GM12878 (cell line): ENCODE measurements at regions not wholly inside any gene's neighbourhood (a gene's known extent, or its start where the extent isn't known, plus 50 kb on each side); places are given as distances from the start of the nearest gene placed in this dataset.

Experiments used
- ATAC-seq: fragments of 200-7000 bp; cut with Tn5 transposase; 3 replicates; pipeline ENCODE4 v1.9.1; 2020; ENCODE audit warnings: mild to moderate bottlenecking, moderate library complexity
- BruUV-seq: library from RNA; stranded (reverse); fragments of 400-500 nt; replicated peaks from 2 replicates; lab custom pipeline; 2021; lab: Mats Ljungman, UMichigan
- CTCF ChIA-PET: fragments of 300-600 bp; sonication (Branson Sonifier 250); formaldehyde crosslinking; extraction: SDS; loops from one replicate; lab custom pipeline; 2021; ENCODE audit warnings: inconsistent platforms; lab: Yijun Ruan, JAX
- POLR2A ChIA-PET: fragments of 350-600 bp; formaldehyde crosslinking; extraction: SDS; loops from one replicate; lab custom pipeline; 2021; ENCODE audit warnings: inconsistent platforms; lab: Charles Lee
- RAD21 ChIA-PET: fragments of 300-600 bp; sonication (Branson Sonifier 250); formaldehyde crosslinking; loops from one replicate; lab custom pipeline; 2023; ENCODE audit warnings: antibody characterized with exemption; ENCODE audit not compliant: unreplicated experiment; lab: Charles Lee
- SMC1A ChIA-PET: fragments of 300-600 bp; sonication (Branson Sonifier 250); formaldehyde crosslinking; loops from one replicate; lab custom pipeline; 2023; ENCODE audit not compliant: unreplicated experiment, uncharacterized antibody; lab: Charles Lee
- DNase-seq: peaks from one replicate; pipeline ENCODE4 v3.0.0-alpha.2; 2011; ENCODE audit warnings: low read depth, low spot score
- FAIRE-seq: peaks from 3 replicates; lab custom pipeline; 2011; peaks lifted over from hg19 to GRCh38; lab: Jason Lieb, UNC
- H2AFZ ChIP-seq: 2 replicates; pipeline ENCODE4 v1.6.0; 2011; ENCODE audit warnings: low read depth, low read length, control low read depth; ENCODE audit not compliant: control insufficient read depth
- H3K27ac ChIP-seq: 2 replicates; pipeline ENCODE4 v1.5.1; 2011; ENCODE audit warnings: control low read depth; ENCODE audit not compliant: control insufficient read depth, insufficient read depth
- H3K27me3 ChIP-seq, 2 experiments: replicated peaks in 1 of 2; 2 replicates each; pipeline versions ENCODE4 v1.6.0 to v1.6.1; 2011; ENCODE audit warnings: low read length in 1 of 2; ENCODE audit not compliant: control insufficient read depth in 2 of 2, insufficient read depth in 2 of 2
- H3K36me3 ChIP-seq, 2 experiments: 2 replicates each; pipeline ENCODE4 v1.5.1; 2011; ENCODE audit warnings: low read length in 1 of 2; ENCODE audit not compliant: control insufficient read depth in 2 of 2, insufficient read depth in 2 of 2
- H3K4me1 ChIP-seq: 2 replicates; pipeline ENCODE4 v1.6.1; 2011; ENCODE audit warnings: mild to moderate bottlenecking, low read length, moderate library complexity, mixed read lengths; ENCODE audit not compliant: control insufficient read depth, insufficient read depth
- H3K4me2 ChIP-seq: 2 replicates; pipeline ENCODE4 v1.6.0; 2011; ENCODE audit warnings: control low read depth; ENCODE audit not compliant: control insufficient read depth, insufficient read depth
- H3K4me3 ChIP-seq: fragments of 200-600 bp; sonication (generic); 2 replicates; pipeline ENCODE4 v1.5.1; 2016
- H3K79me2 ChIP-seq: 2 replicates; pipeline ENCODE4 v1.6.0; 2011; ENCODE audit warnings: low read length; ENCODE audit not compliant: control insufficient read depth, insufficient read depth
- H3K9ac ChIP-seq: 2 replicates; pipeline ENCODE4 v1.8.0; 2011; ENCODE audit warnings: low read length, control low read depth, mixed read lengths; ENCODE audit not compliant: control insufficient read depth, insufficient read depth
- H3K9me3 ChIP-seq: replicated peaks from 3 replicates; pipeline ENCODE4 v1.5.1; 2011; ENCODE audit warnings: mild to moderate bottlenecking, low read length; ENCODE audit not compliant: control insufficient read depth, insufficient read depth
- H4K20me1 ChIP-seq: 2 replicates; pipeline ENCODE4 v1.6.0; 2011; ENCODE audit not compliant: control insufficient read depth, insufficient read depth
- ATF3 ChIP-seq: IDR thresholded peaks from 2 replicates; pipeline ENCODE4 v1.6.1; 2011; ENCODE audit warnings: low read depth, mild to moderate bottlenecking, low read length, moderate library complexity, borderline replicate concordance; ENCODE audit errors: extremely low read depth
- CBFB ChIP-seq: IDR thresholded peaks from 2 replicates; pipeline ENCODE4 v1.6.1; 2016; ENCODE audit warnings: antibody characterized with exemption, low read depth
- NFIC ChIP-seq: IDR thresholded peaks from 2 replicates; pipeline ENCODE4 v1.6.1; 2012; ENCODE audit warnings: low read depth, mild to moderate bottlenecking, inconsistent platforms, low read length, moderate library complexity
- POLR2A ChIP-seq: IDR thresholded peaks from 2 replicates; pipeline ENCODE4 v1.6.1; 2011; ENCODE audit warnings: low read depth, mild to moderate bottlenecking, low read length
- RELA ChIP-seq: fragments of 450-650 bp; IDR thresholded peaks from 2 replicates; pipeline ENCODE4 v1.8.0; 2014; ENCODE audit warnings: borderline replicate concordance; ENCODE audit not compliant: partially characterized antibody
- RUNX3 ChIP-seq: IDR thresholded peaks from 2 replicates; pipeline ENCODE4 v1.6.1; 2012; ENCODE audit warnings: low read length, inconsistent platforms
- STAT1 ChIP-seq: fragments of 450-650 bp; conservative IDR thresholded peaks from 2 replicates; pipeline ENCODE4 v1.6.1; 2014; ENCODE audit warnings: antibody characterized with exemption, mild to moderate bottlenecking
- TARDBP ChIP-seq: IDR thresholded peaks from 2 replicates; pipeline ENCODE4 v1.6.1; 2016; ENCODE audit warnings: borderline replicate concordance
- YY1 ChIP-seq: IDR thresholded peaks from 2 replicates; pipeline ENCODE4 v1.6.1; 2011; ENCODE audit warnings: low read depth, mild to moderate bottlenecking, low read length
- ZSCAN29 ChIP-seq: fragments of 450-650 bp; IDR thresholded peaks from 2 replicates; pipeline ENCODE4 v1.6.1; 2017; ENCODE audit warnings: mild to moderate bottlenecking, moderate library complexity
- ZZZ3 ChIP-seq: IDR thresholded peaks from 2 replicates; pipeline ENCODE4 v1.6.1; 2011; ENCODE audit warnings: low read depth; ENCODE audit not compliant: control insufficient read depth, insufficient read length
- WGBS: methylation state at CpG from one replicate; pipeline ENCODE4 v1.1.6; 2016; ENCODE audit warnings: low lambda C conversion rate; ENCODE audit not compliant: insufficient replicate concordance, insufficient coverage; ENCODE audit errors: missing lambda C conversion rate; 5-methylcytosine and 5-hydroxymethylcytosine counted together
- in situ Hi-C: fragments of 300-500 bp; cut with MboI; formaldehyde crosslinking; loops from 9 replicates; pipeline ENCODE4 v1.14.3; 2018; ENCODE audit warnings: mixed read lengths
- intact Hi-C: fragments of 100-400 bp; cut with micrococcal nuclease; formaldehyde crosslinking; loops from one replicate; pipeline ENCODE4 v1.14.2; 2022; ENCODE audit not compliant: unreplicated experiment
- TF ChIP-seq, protein P1 (sequence below): IDR thresholded peaks from 2 replicates; pipeline ENCODE4 v1.6.1; 2012; ENCODE audit warnings: mild to moderate bottlenecking, low read depth, low read length

DNA sequence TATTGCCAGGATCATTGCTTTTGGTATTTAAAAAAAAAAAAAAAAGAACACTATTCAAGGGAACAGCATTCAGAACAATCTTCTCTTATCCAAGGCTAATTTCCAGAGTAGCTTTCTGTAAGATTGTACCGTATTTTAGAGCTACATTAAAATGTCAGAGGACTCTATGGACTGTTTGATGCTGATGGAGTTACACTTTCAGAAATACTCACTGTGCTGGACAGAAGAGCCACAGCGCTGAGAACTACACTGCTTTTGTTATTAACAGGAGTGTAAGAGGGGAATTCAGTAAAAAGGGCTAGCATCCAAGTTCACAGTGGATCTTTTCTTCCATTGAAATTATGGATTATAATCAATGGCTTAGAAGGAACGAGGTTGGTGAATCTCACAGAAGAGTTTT is 247.7 kb downstream of the AHR start:
- H3K4me3 ChIP-seq, result no peak overlapping the region
- intact Hi-C loops (loop anchor here (5.0 kb wide), 1 partner anchor 564 kb away; no protein-coding TSS in a partner anchor), in situ Hi-C loops (no loop called here)
- ATAC-seq (no peak), FAIRE-seq (no peak), DNase-seq (no peak)
- no peaks in the 10 kb centered on the region for H3K79me2 ChIP-seq
- SMC1A ChIA-PET, result interaction anchor here (1.0 to 1.1 kb wide), 2 partner anchors 74 to 244 kb away, joined by 3 read pairs; no protein-coding TSS in a partner anchor
- no peaks in the 10 kb centered on the region for H3K9me3 ChIP-seq
- no peak overlapping the region for H3K27ac ChIP-seq
- RAD21 ChIA-PET, result no interaction called here
- POLR2A ChIA-PET, result no interaction called here
- H3K27me3 ChIP-seq, result no peaks in the 10 kb centered on the region
- H3K4me2 ChIP-seq, result no peak overlapping the region
- no peak overlapping the region for H2AFZ ChIP-seq
- H3K4me1 ChIP-seq, result no peaks in the 10 kb centered on the region
- no TSS peak for BruUV-seq
- no peaks in the 10 kb centered on the region for H3K36me3 ChIP-seq
- H3K9ac ChIP-seq, result no peak overlapping the region
- H4K20me1 ChIP-seq, result no peaks in the 10 kb centered on the region
- CTCF ChIA-PET, result no interaction called here
- TF ChIP-seq YY1 (no peak), POLR2A (no peak), ATF3 (no peak), ZSCAN29 (no peak), NFIC (no peak), ZZZ3 (no peak), CBFB (no peak), RUNX3 (no peak), TARDBP (no peak), STAT1 (no peak), RELA (no peak)
- TF ChIP-seq, protein P1, sequence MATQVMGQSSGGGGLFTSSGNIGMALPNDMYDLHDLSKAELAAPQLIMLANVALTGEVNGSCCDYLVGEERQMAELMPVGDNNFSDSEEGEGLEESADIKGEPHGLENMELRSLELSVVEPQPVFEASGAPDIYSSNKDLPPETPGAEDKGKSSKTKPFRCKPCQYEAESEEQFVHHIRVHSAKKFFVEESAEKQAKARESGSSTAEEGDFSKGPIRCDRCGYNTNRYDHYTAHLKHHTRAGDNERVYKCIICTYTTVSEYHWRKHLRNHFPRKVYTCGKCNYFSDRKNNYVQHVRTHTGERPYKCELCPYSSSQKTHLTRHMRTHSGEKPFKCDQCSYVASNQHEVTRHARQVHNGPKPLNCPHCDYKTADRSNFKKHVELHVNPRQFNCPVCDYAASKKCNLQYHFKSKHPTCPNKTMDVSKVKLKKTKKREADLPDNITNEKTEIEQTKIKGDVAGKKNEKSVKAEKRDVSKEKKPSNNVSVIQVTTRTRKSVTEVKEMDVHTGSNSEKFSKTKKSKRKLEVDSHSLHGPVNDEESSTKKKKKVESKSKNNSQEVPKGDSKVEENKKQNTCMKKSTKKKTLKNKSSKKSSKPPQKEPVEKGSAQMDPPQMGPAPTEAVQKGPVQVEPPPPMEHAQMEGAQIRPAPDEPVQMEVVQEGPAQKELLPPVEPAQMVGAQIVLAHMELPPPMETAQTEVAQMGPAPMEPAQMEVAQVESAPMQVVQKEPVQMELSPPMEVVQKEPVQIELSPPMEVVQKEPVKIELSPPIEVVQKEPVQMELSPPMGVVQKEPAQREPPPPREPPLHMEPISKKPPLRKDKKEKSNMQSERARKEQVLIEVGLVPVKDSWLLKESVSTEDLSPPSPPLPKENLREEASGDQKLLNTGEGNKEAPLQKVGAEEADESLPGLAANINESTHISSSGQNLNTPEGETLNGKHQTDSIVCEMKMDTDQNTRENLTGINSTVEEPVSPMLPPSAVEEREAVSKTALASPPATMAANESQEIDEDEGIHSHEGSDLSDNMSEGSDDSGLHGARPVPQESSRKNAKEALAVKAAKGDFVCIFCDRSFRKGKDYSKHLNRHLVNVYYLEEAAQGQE, result no peak
- WGBS, result 31% methylated on average over 3 of the region's 3 CpGs
